ENCODE measurements at regions not wholly inside any gene's neighbourhood (a gene's known extent, or its start where the extent isn't known, plus 50 kb on each side); places are given as distances from the start of the nearest gene placed in this dataset.

- CTCF ChIA-PET, result no interaction called here
These were observed 142.7 kb upstream of the ASIC2 start for GRCh38 chr17:33435721-33436301.

GRCh38 chr17:33436321-33436720, 143.2 kb upstream of the ASIC2 start:
- CTCF ChIA-PET, result no interaction called here
- no peak for DNase-seq
- POLR2A ChIA-PET, result no interaction called here
- Mint-ChIP-seq H3K27ac (no peak overlapping the region), H3K9me3 (peaks cover 2% of the 10 kb centered on the region), H3K4me1 (no peaks in the 10 kb centered on the region), H3K27me3 (no peaks in the 10 kb centered on the region), H3K4me3 (no peak overlapping the region), H3K36me3 (ENCODE audit: low read depth) (no peaks in the 10 kb centered on the region)

More at GRCh38 chr17:33435721-33436301, 142.7 kb upstream of the ASIC2 start:
- DNase-seq, result no peak
- H3K27me3 Mint-ChIP-seq, result no peaks in the 10 kb centered on the region
- no peak overlapping the region for H3K4me3 Mint-ChIP-seq
- H3K4me1 Mint-ChIP-seq, result no peaks in the 10 kb centered on the region
- POLR2A ChIA-PET, result no interaction called here
- H3K27ac Mint-ChIP-seq, result no peak overlapping the region
- peaks cover 2% of the 10 kb centered on the region for H3K9me3 Mint-ChIP-seq
- H3K36me3 Mint-ChIP-seq (ENCODE audit: low read depth), result no peaks in the 10 kb centered on the region

GRCh38 chr17:33438139-33438538, 145.0 kb upstream of the ASIC2 start:
- Mint-ChIP-seq H3K27ac (no peak overlapping the region), H3K27me3 (no peaks in the 10 kb centered on the region), H3K4me1 (no peaks in the 10 kb centered on the region), H3K9me3 (peaks cover 4% of the 10 kb centered on the region), H3K4me3 (no peak overlapping the region), H3K36me3 (ENCODE audit: low read depth) (no peaks in the 10 kb centered on the region)
- POLR2A ChIA-PET, result no interaction called here
- CTCF ChIA-PET, result no interaction called here
- no peak for DNase-seq

- ChIA-PET POLR2A (no interaction called here), CTCF (no interaction called here)
- no peak overlapping the region for H3K27ac Mint-ChIP-seq
- H3K36me3 Mint-ChIP-seq (ENCODE audit: low read depth), result no peaks in the 10 kb centered on the region
- peaks cover 5% of the 10 kb centered on the region for H3K9me3 Mint-ChIP-seq
- no peaks in the 10 kb centered on the region for H3K27me3 Mint-ChIP-seq
- DNase-seq, result no peak
- no peaks in the 10 kb centered on the region for H3K4me1 Mint-ChIP-seq
- no peak overlapping the region for H3K4me3 Mint-ChIP-seq
These were observed 145.5 kb upstream of the ASIC2 start for GRCh38 chr17:33438578-33438977.

GRCh38 chr17:33442320-33442719, 149.2 kb upstream of the ASIC2 start:
- H3K27me3 Mint-ChIP-seq, result no peaks in the 10 kb centered on the region
- H3K36me3 Mint-ChIP-seq (ENCODE audit: low read depth), result no peaks in the 10 kb centered on the region
- H3K9me3 Mint-ChIP-seq, result peaks cover 5% of the 10 kb centered on the region
- H3K4me1 Mint-ChIP-seq, result no peaks in the 10 kb centered on the region
- no peak overlapping the region for H3K27ac Mint-ChIP-seq
- POLR2A ChIA-PET, result no interaction called here
- no peak overlapping the region for H3K4me3 Mint-ChIP-seq
- no peak for DNase-seq
- CTCF ChIA-PET, result no interaction called here

- H3K27ac Mint-ChIP-seq, result no peak overlapping the region
- ChIA-PET POLR2A (no interaction called here), CTCF (no interaction called here)
- H3K36me3 Mint-ChIP-seq (ENCODE audit: low read depth), result no peaks in the 10 kb centered on the region
- H3K4me1 Mint-ChIP-seq, result no peaks in the 10 kb centered on the region
- H3K9me3 Mint-ChIP-seq, result peaks cover 3% of the 10 kb centered on the region
- H3K4me3 Mint-ChIP-seq, result no peak overlapping the region
- no peak for DNase-seq
- H3K27me3 Mint-ChIP-seq, result no peaks in the 10 kb centered on the region
These were observed 151.6 kb upstream of the ASIC2 start for GRCh38 chr17:33444731-33445130.

GRCh38 chr17:33447090-33447489, 154.0 kb upstream of the ASIC2 start:
- H3K9me3 Mint-ChIP-seq, result peaks cover 3% of the 10 kb centered on the region
- no peak for DNase-seq
- no peak overlapping the region for H3K4me3 Mint-ChIP-seq
- H3K4me1 Mint-ChIP-seq, result no peaks in the 10 kb centered on the region
- no peaks in the 10 kb centered on the region for H3K27me3 Mint-ChIP-seq
- no peaks in the 10 kb centered on the region for H3K36me3 Mint-ChIP-seq (ENCODE audit: low read depth)
- ChIA-PET CTCF (no interaction called here), POLR2A (no interaction called here)
- H3K27ac Mint-ChIP-seq, result no peak overlapping the region

GRCh38 chr17:33451221-33451620, 158.1 kb upstream of the ASIC2 start:
- POLR2A ChIA-PET, result no interaction called here
- H3K27ac Mint-ChIP-seq, result no peak overlapping the region
- H3K36me3 Mint-ChIP-seq (ENCODE audit: low read depth), result no peaks in the 10 kb centered on the region
- no peaks in the 10 kb centered on the region for H3K4me1 Mint-ChIP-seq
- CTCF ChIA-PET, result no interaction called here
- no peak overlapping the region for H3K4me3 Mint-ChIP-seq
- no peaks in the 10 kb centered on the region for H3K9me3 Mint-ChIP-seq
- H3K27me3 Mint-ChIP-seq, result peaks cover under 1% of the 10 kb centered on the region
- DNase-seq, result no peak

GRCh38 chr17:33457477-33457876, 164.4 kb upstream of the ASIC2 start:
- CTCF ChIA-PET, result no interaction called here
- Mint-ChIP-seq H3K4me3 (no peak overlapping the region), H3K4me1 (no peaks in the 10 kb centered on the region), H3K27ac (no peak overlapping the region), H3K9me3 (no peaks in the 10 kb centered on the region), H3K27me3 (peaks cover 5% of the 10 kb centered on the region), H3K36me3 (ENCODE audit: low read depth) (no peaks in the 10 kb centered on the region)
- POLR2A ChIA-PET, result no interaction called here
- DNase-seq, result no peak

GRCh38 chr17:33459078-33459940, 166.2 kb upstream of the ASIC2 start:
- ChIA-PET POLR2A (no interaction called here), CTCF (no interaction called here)

GRCh38 chr17:33460781-33461450, 167.8 kb upstream of the ASIC2 start:
- no peaks in the 10 kb centered on the region for H3K4me1 Mint-ChIP-seq
- H3K36me3 Mint-ChIP-seq (ENCODE audit: low read depth), result no peaks in the 10 kb centered on the region
- ChIA-PET POLR2A (no interaction called here), CTCF (no interaction called here)
- H3K27me3 Mint-ChIP-seq, result peaks cover 5% of the 10 kb centered on the region
- DNase-seq, result no peak
- H3K27ac Mint-ChIP-seq, result no peak overlapping the region
- H3K4me3 Mint-ChIP-seq, result no peak overlapping the region
- no peaks in the 10 kb centered on the region for H3K9me3 Mint-ChIP-seq

More at GRCh38 chr17:33459078-33459940, 166.2 kb upstream of the ASIC2 start:
- H3K27me3 Mint-ChIP-seq, result peaks cover 5% of the 10 kb centered on the region
- no peaks in the 10 kb centered on the region for H3K9me3 Mint-ChIP-seq
- no peak overlapping the region for H3K27ac Mint-ChIP-seq
- no peak for DNase-seq
- H3K36me3 Mint-ChIP-seq (ENCODE audit: low read depth), result no peaks in the 10 kb centered on the region
- no peaks in the 10 kb centered on the region for H3K4me1 Mint-ChIP-seq
- H3K4me3 Mint-ChIP-seq, result no peak overlapping the region

GRCh38 chr17:33463887-33464286, 170.8 kb upstream of the ASIC2 start:
- Mint-ChIP-seq H3K9me3 (no peaks in the 10 kb centered on the region), H3K4me1 (no peaks in the 10 kb centered on the region), H3K36me3 (ENCODE audit: low read depth) (no peaks in the 10 kb centered on the region), H3K27ac (no peak overlapping the region), H3K27me3 (no peaks in the 10 kb centered on the region), H3K4me3 (no peak overlapping the region)
- POLR2A ChIA-PET, result no interaction called here
- CTCF ChIA-PET, result no interaction called here
- DNase-seq, result no peak

- CTCF ChIA-PET, result no interaction called here
- no peak for DNase-seq
- Mint-ChIP-seq H3K27ac (no peak overlapping the region), H3K36me3 (ENCODE audit: low read depth) (no peaks in the 10 kb centered on the region), H3K27me3 (no peaks in the 10 kb centered on the region), H3K9me3 (no peaks in the 10 kb centered on the region), H3K4me1 (no peaks in the 10 kb centered on the region), H3K4me3 (no peak overlapping the region)
- POLR2A ChIA-PET, result no interaction called here
These were observed 171.7 kb upstream of the ASIC2 start for GRCh38 chr17:33464669-33465280.

Measured in activated CD4-positive, alpha-beta T cell treated with anti-CD3 and anti-CD28 coated beads, Interleukin-2, amount 10 ng/mL, durations not matched to agents 7 days and 5 days (primary cell).